ENCODE measurements at regions not wholly inside any gene's neighbourhood (a gene's known extent, or its start where the extent isn't known, plus 50 kb on each side); places are given as distances from the start of the nearest gene placed in this dataset.

- POLR2A ChIA-PET: no interaction called here
- H3K36me3 Mint-ChIP-seq: no peaks in the 10 kb centered on the region
- H3K27me3 Mint-ChIP-seq: peaks cover 7% of the 10 kb centered on the region
- no peak overlapping the region for H3K27ac Mint-ChIP-seq
- intact Hi-C loops (cut with micrococcal nuclease): no loop called here
- H3K4me3 Mint-ChIP-seq: no peak overlapping the region
- CTCF ChIA-PET: no interaction called here
- H3K4me1 Mint-ChIP-seq (ENCODE audit: low read depth): no peaks in the 10 kb centered on the region
- DNase-seq: no peak
- no peaks in the 10 kb centered on the region for H3K9me3 Mint-ChIP-seq
These were observed 57.3 kb downstream of the EVX1 start for GRCh38 chr7:27299861-27300260.

- no peak overlapping the region for H3K27ac Mint-ChIP-seq
- CTCF ChIA-PET: no interaction called here
These were observed 57.8 kb downstream of the EVX1 start for GRCh38 chr7:27300421-27300820.

GRCh38 chr7:27302590-27302989, 60.0 kb downstream of the EVX1 start:
- H3K27me3 Mint-ChIP-seq: peaks cover 7% of the 10 kb centered on the region
- ChIA-PET POLR2A (no interaction called here), CTCF (no interaction called here)
- DNase-seq: no peak
- intact Hi-C loops (cut with micrococcal nuclease): no loop called here
- H3K36me3 Mint-ChIP-seq: no peaks in the 10 kb centered on the region
- no peak overlapping the region for H3K4me3 Mint-ChIP-seq
- H3K9me3 Mint-ChIP-seq: no peaks in the 10 kb centered on the region
- no peak overlapping the region for H3K27ac Mint-ChIP-seq
- no peaks in the 10 kb centered on the region for H3K4me1 Mint-ChIP-seq (ENCODE audit: low read depth)

More at GRCh38 chr7:27300421-27300820, 57.8 kb downstream of the EVX1 start:
- no peaks in the 10 kb centered on the region for H3K9me3 Mint-ChIP-seq
- no peak overlapping the region for H3K4me3 Mint-ChIP-seq
- H3K4me1 Mint-ChIP-seq (ENCODE audit: low read depth): no peaks in the 10 kb centered on the region
- peaks cover 7% of the 10 kb centered on the region for H3K27me3 Mint-ChIP-seq
- H3K36me3 Mint-ChIP-seq: no peaks in the 10 kb centered on the region
- intact Hi-C loops (cut with micrococcal nuclease): no loop called here
- POLR2A ChIA-PET: no interaction called here
- DNase-seq: no peak

- POLR2A ChIA-PET: no interaction called here
- DNase-seq: no peak
- H3K27me3 Mint-ChIP-seq: peaks cover 7% of the 10 kb centered on the region
These were observed 60.4 kb downstream of the EVX1 start for GRCh38 chr7:27303026-27303425.

GRCh38 chr7:27305854-27306253, 63.3 kb downstream of the EVX1 start:
- H3K27ac Mint-ChIP-seq: no peak overlapping the region
- H3K36me3 Mint-ChIP-seq: no peaks in the 10 kb centered on the region
- no peak overlapping the region for H3K4me3 Mint-ChIP-seq
- H3K4me1 Mint-ChIP-seq (ENCODE audit: low read depth): no peaks in the 10 kb centered on the region
- ChIA-PET CTCF (no interaction called here), POLR2A (no interaction called here)
- no peak for DNase-seq
- H3K9me3 Mint-ChIP-seq: no peaks in the 10 kb centered on the region
- peaks cover 5% of the 10 kb centered on the region for H3K27me3 Mint-ChIP-seq
- intact Hi-C loops (cut with micrococcal nuclease): no loop called here

More at GRCh38 chr7:27303026-27303425, 60.4 kb downstream of the EVX1 start:
- H3K4me1 Mint-ChIP-seq (ENCODE audit: low read depth): no peaks in the 10 kb centered on the region
- intact Hi-C loops (cut with micrococcal nuclease): no loop called here
- no peaks in the 10 kb centered on the region for H3K9me3 Mint-ChIP-seq
- H3K4me3 Mint-ChIP-seq: no peak overlapping the region
- no peaks in the 10 kb centered on the region for H3K36me3 Mint-ChIP-seq
- no peak overlapping the region for H3K27ac Mint-ChIP-seq
- CTCF ChIA-PET: no interaction called here

- POLR2A ChIA-PET: no interaction called here
- no peaks in the 10 kb centered on the region for H3K36me3 Mint-ChIP-seq
- peaks cover 11% of the 10 kb centered on the region for H3K27me3 Mint-ChIP-seq
- DNase-seq: no peak
- H3K4me3 Mint-ChIP-seq: no peak overlapping the region
- CTCF ChIA-PET: no interaction called here
- H3K4me1 Mint-ChIP-seq (ENCODE audit: low read depth): no peaks in the 10 kb centered on the region
- H3K9me3 Mint-ChIP-seq: no peaks in the 10 kb centered on the region
- no peak overlapping the region for H3K27ac Mint-ChIP-seq
- intact Hi-C loops (cut with micrococcal nuclease): no loop called here
These were observed 70.2 kb downstream of the EVX1 start for GRCh38 chr7:27312820-27313219.

GRCh38 chr7:27314111-27314510, 71.5 kb downstream of the EVX1 start:
- Mint-ChIP-seq H3K27me3 (peaks cover 11% of the 10 kb centered on the region), H3K36me3 (no peaks in the 10 kb centered on the region), H3K9me3 (peaks cover 2% of the 10 kb centered on the region), H3K27ac (no peak overlapping the region), H3K4me3 (no peak overlapping the region), H3K4me1 (ENCODE audit: low read depth) (no peaks in the 10 kb centered on the region)
- intact Hi-C loops (cut with micrococcal nuclease): no loop called here
- POLR2A ChIA-PET: no interaction called here
- no peak for DNase-seq
- CTCF ChIA-PET: interaction anchor here (0.5 to 1.1 kb wide), 2 partner anchors 118 to 262 kb away, joined by 3 to 4 read pairs; no protein-coding TSS in a partner anchor

GRCh38 chr7:27315066-27315465, 72.5 kb downstream of the EVX1 start:
- intact Hi-C loops (cut with micrococcal nuclease): no loop called here
- ChIA-PET CTCF (interaction anchor here (1.1 kb wide), 1 partner anchor 261 kb away, joined by 4 read pairs; no protein-coding TSS in a partner anchor), POLR2A (no interaction called here)
- H3K4me1 Mint-ChIP-seq (ENCODE audit: low read depth): no peaks in the 10 kb centered on the region
- H3K4me3 Mint-ChIP-seq: no peak overlapping the region
- peaks cover 13% of the 10 kb centered on the region for H3K27me3 Mint-ChIP-seq
- no peak for DNase-seq
- H3K9me3 Mint-ChIP-seq: peaks cover 4% of the 10 kb centered on the region
- no peak overlapping the region for H3K27ac Mint-ChIP-seq
- H3K36me3 Mint-ChIP-seq: no peaks in the 10 kb centered on the region

- Mint-ChIP-seq H3K36me3 (no peaks in the 10 kb centered on the region), H3K27ac (no peak overlapping the region), H3K4me1 (ENCODE audit: low read depth) (no peaks in the 10 kb centered on the region), H3K9me3 (peaks cover 4% of the 10 kb centered on the region), H3K27me3 (peaks cover 17% of the 10 kb centered on the region), H3K4me3 (no peak overlapping the region)
- DNase-seq: no peak
- ChIA-PET POLR2A (no interaction called here), CTCF (no interaction called here)
- intact Hi-C loops (cut with micrococcal nuclease): no loop called here
These were observed 73.7 kb downstream of the EVX1 start for GRCh38 chr7:27316311-27316710.

GRCh38 chr7:27324246-27324645, 81.6 kb downstream of the EVX1 start:
- Mint-ChIP-seq H3K4me3 (no peak overlapping the region), H3K36me3 (no peaks in the 10 kb centered on the region), H3K27ac (no peak overlapping the region), H3K9me3 (no peaks in the 10 kb centered on the region), H3K27me3 (peaks cover 20% of the 10 kb centered on the region), H3K4me1 (ENCODE audit: low read depth) (no peaks in the 10 kb centered on the region)
- CTCF ChIA-PET: no interaction called here
- DNase-seq: no peak
- POLR2A ChIA-PET: no interaction called here
- intact Hi-C loops (cut with micrococcal nuclease): no loop called here

- intact Hi-C loops (cut with micrococcal nuclease): no loop called here
- H3K9me3 Mint-ChIP-seq: peaks cover 14% of the 10 kb centered on the region
- no peaks in the 10 kb centered on the region for H3K4me1 Mint-ChIP-seq (ENCODE audit: low read depth)
- H3K4me3 Mint-ChIP-seq: no peak overlapping the region
- ChIA-PET POLR2A (no interaction called here), CTCF (no interaction called here)
- peaks cover 6% of the 10 kb centered on the region for H3K27me3 Mint-ChIP-seq
- no peaks in the 10 kb centered on the region for H3K36me3 Mint-ChIP-seq
- DNase-seq: no peak
- H3K27ac Mint-ChIP-seq: no peak overlapping the region
These were observed 87.3 kb downstream of the EVX1 start for GRCh38 chr7:27329909-27330308.

- Mint-ChIP-seq H3K36me3 (no peaks in the 10 kb centered on the region), H3K4me3 (no peak overlapping the region)
- CTCF ChIA-PET: no interaction called here
These were observed 96.9 kb downstream of the EVX1 start for GRCh38 chr7:27339478-27339877.

GRCh38 chr7:27344471-27344870, 101.9 kb downstream of the EVX1 start:
- ChIA-PET POLR2A (no interaction called here), CTCF (no interaction called here)
- Mint-ChIP-seq H3K27me3 (peaks cover 15% of the 10 kb centered on the region), H3K27ac (no peak overlapping the region), H3K9me3 (no peaks in the 10 kb centered on the region), H3K4me1 (ENCODE audit: low read depth) (no peaks in the 10 kb centered on the region), H3K4me3 (no peak overlapping the region), H3K36me3 (no peaks in the 10 kb centered on the region)
- intact Hi-C loops (cut with micrococcal nuclease): no loop called here
- no peak for DNase-seq

More at GRCh38 chr7:27339478-27339877, 96.9 kb downstream of the EVX1 start:
- Mint-ChIP-seq H3K27me3 (peaks cover 18% of the 10 kb centered on the region), H3K4me1 (ENCODE audit: low read depth) (no peaks in the 10 kb centered on the region), H3K27ac (no peak overlapping the region), H3K9me3 (no peaks in the 10 kb centered on the region)
- no peak for DNase-seq
- POLR2A ChIA-PET: no interaction called here
- intact Hi-C loops (cut with micrococcal nuclease): no loop called here

All from activated CD4-positive, alpha-beta memory T cell treated with anti-CD3 and anti-CD28 coated beads for 36 hours (primary cell).